KBM-7 (cell line): ENCODE measurements at regions not wholly inside any gene's neighbourhood (a gene's known extent, or its start where the extent isn't known, plus 50 kb on each side); places are given as distances from the start of the nearest gene placed in this dataset.
"Not testable (repeated sequence)": the region's sequence is repeated elsewhere in the genome, so short reads cannot be mapped to it uniquely, and the experiment has no call there.

Experiments
- DNase-seq: peaks from one replicate; pipeline ENCODE4 v3.0.0-alpha.2; 2015
- in situ Hi-C: fragments of 300-500 bp; cut with MboI; formaldehyde crosslinking; loops from 2 replicates; pipeline ENCODE4 v1.14.3; 2020; ENCODE audit warnings: low sequenced_read_pairs, low pct_unique_long_range_greater_than_20kb, mixed read lengths

DNA sequence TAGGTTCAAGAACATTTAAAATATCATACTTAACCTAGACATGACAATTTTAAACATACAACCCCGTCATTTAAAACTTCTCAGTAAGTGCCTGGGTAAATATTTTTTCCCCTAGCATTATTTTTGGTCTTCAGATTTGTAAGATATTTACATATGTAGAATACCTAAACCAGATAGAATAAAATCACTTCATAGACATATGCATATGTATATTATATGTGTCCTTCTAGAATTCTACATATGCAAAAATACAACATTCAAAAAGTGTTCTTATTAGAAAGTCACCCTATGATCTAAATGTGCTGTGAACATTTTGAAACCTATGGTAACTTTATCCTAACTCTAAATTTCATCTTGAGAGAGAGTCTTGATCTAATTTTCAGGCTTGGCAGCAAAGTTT lies 1467.0 kb upstream of the B3GALT2 start:
- DNase-seq, result no peak
- in situ Hi-C loops, result no loop called here

DNA sequence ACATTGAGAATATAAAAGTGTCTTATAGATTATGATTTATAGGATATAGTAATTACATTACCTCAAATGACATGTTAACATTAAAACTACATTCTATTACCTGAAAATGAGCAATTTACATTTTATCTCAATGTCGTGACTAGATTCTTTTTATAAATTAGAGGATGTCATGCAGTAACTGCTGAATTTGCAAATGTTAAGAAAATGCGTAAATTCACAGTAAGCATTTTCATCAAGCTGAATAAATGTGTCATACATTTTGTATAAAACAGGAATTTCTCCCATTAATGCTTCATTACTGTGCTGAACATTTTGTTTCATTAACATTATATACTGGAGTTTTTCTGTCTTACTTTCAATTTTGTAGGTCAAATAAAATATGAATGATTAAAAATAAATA lies 1460.7 kb upstream of the B3GALT2 start:
- DNase-seq, result no peak
- in situ Hi-C loops, result no loop called here

DNA sequence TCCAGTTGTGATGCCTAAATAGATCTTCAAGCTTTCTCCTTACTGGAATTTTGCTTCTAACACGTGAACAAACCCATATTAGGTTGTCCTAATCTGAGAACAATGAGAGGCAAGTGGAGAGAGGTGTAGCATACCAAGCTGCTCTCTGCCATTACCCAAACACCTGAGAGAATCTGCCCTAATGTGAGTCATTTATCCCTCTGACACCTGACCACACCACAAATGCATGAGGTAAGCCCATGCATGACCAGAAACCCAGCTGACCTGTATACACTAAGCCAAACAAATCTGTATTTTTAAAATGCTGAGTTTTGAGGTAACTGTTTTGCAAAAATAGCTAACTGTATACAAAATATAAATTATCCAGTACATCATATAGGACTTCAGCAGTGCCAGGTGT lies 1458.1 kb upstream of the B3GALT2 start:
- in situ Hi-C loops, result no loop called here
- no peak for DNase-seq

DNA sequence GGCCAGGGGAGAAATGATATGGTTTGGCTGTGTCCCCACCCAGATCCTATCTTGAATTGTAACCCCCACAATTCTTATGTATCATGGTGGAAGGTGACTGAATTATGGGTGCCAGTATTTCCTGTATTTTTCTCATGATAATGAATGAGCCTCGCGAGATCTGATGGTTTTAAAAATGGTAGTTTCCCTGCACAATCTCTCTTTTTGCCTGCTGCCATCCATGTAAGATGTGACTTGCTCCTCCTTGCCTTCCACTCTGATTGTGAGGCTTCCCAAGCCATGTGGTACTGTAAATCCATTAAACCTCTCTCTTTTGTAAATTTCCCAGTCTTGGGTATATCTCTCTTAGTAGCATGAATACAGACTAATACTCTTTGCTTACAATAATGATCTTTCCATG lies 1453.9 kb upstream of the B3GALT2 start:
- in situ Hi-C loops, result no loop called here

DNA sequence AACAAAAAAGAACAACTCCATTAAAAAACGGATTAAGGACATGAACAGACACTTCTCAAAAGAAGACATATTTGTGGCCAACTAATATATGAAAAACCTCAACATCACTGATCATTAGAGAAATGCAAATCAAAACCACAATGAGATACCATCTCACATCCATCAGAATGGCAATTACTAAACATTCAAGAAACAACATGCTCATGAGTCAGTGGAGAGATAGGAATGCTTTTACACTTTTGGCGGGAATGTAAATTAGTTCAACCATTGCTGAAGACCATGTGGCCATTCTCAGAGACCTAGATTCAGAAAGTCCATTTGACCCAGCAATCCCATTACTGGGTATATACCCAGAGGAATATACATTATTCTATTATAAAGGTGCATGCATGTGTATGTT lies 1442.6 kb upstream of the B3GALT2 start:
- DNase-seq, result no peak
- in situ Hi-C loops, result no loop called here

More for the DNA sequence above, 1453.9 kb upstream of the B3GALT2 start:
- no peak for DNase-seq

DNA sequence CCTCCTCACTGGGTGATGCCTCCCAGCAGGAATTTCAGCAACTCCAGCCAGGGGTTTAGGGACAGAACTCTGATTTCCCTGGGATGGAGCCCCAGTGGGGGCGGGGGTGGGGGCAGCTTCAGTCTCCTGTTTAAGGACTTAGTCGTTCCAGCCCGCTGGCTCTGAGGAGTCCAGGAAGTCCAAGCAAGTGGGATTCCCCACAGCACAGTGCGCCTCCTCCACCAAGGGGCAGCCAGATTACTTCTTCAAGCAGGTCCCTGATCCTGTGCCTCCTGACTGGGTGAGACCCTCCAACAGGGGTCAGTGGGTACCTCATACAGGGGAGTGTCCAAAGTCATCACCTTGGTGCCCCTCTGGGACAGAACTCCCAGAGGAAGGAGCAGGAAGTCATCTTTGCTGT lies 1438.4 kb upstream of the B3GALT2 start:
- DNase-seq, result no peak
- in situ Hi-C loops, result no loop called here

DNA sequence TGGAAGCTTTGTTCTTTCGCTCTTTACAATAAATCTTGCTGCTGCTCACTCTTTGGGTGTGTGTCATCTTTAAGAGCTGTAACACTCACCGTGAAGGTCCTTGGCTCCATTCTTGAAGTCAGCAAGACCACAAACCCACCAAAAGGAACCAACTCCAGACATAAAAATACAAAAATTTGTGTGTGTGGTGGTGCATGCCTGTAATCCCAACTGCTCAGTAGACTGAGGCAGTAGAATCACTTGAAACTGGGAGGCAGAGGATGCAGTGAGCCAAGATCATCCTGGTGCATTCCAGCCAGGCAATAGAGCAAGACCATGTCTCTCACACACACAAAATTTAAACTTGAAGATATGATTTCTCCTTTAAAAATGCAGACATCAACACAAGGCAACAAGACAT lies 1431.7 kb upstream of the B3GALT2 start:
- no peak for DNase-seq
- in situ Hi-C loops, result no loop called here

DNA sequence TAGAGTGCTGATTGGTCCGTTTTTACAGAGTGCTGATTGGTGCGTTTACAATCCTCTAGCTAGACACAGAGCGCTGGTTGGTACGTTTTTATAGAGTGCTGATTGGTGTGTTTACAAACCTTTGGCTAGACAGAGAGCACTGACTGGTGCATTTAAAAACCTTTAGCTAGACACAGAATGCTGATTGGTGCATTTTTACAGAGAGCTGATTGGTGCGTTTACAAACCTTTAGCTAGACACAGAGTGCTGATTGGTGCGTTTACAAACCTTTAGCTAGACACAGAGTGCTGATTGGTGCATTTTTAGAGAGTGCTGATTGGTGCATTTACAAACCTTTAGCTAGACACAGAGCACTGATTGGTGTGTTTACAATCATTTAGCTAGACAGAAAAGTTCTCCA lies 1430.9 kb upstream of the B3GALT2 start:
- in situ Hi-C loops, DNase-seq: not testable (repeated sequence)

DNA sequence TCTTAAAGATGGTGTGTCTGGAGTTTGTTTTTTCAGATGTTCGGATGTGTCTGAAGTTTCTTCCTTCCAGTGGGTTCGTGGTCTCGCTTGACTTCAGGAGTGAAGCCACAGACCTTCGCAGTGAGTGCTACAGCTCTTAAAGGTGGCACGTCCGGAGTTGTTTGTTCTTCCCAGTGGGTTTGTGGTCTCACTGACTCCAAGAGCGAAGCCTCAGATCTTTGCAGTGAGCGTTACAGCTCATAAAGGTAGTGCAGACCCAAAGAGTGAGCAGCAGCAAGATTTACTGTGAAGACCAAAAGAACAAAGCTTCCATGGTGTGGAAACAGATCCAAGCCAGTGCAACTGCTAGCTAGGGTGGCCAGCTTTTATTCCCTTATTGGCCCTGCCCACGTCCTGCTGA lies 1430.4 kb upstream of the B3GALT2 start:
- in situ Hi-C loops, result no loop called here
- peak; percentile 1 for DNase-seq

DNA sequence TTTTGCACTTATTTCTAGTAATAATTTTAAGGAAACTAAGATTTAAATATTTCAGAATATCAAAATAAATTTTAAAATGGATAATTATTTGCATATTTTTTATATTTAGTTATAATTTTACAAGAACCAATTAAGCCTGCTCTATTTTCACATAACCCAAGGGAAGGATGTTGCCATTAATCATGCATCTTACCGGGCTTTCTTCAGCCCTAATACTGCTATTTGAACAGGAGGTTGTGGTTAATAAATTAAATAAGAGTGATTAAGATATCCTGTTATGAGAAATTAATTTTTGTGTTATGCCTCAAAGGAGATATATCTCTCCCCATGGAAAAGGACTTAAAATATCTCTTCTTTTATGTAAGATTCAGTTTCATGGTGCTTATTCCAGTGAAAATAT lies 1415.8 kb upstream of the B3GALT2 start:
- no peak for DNase-seq
- in situ Hi-C loops, result no loop called here

DNA sequence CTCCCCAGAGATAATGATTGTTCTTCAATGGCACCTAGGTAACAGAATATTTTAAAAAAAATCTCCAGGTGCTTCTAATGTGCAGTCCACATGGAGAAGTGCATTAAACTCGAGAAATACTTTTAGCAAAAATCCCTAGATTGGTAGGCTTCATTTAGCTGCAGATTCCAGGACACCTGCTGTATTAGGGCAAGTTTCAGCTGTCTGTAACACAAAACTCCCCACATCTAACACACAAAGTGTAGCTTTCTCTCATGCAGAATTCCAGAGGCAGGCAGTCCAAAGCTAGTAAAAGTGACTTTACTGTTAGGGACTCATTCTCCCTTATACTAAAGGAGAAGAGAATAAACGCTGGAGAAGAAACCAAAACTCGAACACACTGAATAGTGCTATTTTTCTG lies 1414.3 kb upstream of the B3GALT2 start:
- DNase-seq, result no peak
- in situ Hi-C loops, result no loop called here

DNA sequence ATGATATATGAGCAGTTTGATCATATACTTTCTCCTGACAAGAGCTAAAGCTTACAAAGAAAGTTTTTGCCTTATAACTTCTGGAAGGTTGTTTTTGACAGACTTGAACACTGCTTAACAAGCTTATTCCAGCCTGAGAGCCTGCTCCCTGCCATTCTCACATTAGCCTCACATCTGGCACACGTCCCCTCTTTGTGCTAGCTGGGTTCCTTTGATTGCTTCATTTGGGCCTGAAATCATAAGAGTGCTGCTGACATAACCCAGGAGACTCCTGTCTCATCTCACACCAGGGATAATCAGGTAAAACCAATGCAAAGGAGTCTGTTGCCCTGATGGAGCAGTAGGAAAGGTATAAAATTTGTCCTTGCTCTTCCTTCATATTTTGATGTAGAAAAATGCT lies 1411.7 kb upstream of the B3GALT2 start:
- no peak for DNase-seq

DNA sequence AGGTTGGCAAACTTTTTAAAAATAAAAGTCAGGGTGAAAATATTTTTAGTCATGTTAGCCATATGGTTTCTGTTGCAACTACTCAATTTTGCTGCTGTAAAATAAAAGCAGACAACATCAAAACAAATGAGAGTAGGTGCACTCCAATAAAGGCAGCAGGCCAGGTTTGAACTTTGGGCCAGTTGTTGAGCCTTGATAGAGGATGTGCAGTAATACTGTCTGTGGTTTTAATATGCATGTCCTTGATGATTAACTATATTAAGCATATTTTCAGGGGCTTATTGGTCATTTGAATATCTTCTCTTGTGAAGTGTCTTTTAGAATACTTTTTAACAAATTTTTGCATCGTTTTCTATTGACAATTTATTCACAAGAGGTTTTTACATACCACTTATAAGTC lies 1399.9 kb upstream of the B3GALT2 start:
- no peak for DNase-seq
- in situ Hi-C loops, result no loop called here

More for the DNA sequence above, 1411.7 kb upstream of the B3GALT2 start:
- in situ Hi-C loops, result no loop called here

DNA sequence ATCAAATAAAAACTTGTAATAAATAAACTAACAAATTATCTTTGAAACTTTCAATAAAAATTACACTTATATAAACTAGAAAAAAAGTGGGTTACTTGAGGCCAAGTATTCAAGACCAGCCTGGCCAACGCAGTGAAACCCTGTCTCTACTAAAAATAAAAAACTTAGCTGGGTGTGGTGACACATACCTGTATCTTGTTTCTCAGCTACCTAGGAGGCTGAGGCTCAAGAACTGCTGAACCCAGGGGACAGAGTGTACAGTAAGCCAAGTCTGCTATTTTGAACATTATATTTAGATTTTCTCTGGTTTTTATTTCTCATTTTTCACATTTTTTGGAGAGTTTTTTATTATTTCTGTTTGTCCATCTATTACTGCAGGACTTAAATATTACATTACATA lies 1397.6 kb upstream of the B3GALT2 start:
- in situ Hi-C loops, result no loop called here

DNA sequence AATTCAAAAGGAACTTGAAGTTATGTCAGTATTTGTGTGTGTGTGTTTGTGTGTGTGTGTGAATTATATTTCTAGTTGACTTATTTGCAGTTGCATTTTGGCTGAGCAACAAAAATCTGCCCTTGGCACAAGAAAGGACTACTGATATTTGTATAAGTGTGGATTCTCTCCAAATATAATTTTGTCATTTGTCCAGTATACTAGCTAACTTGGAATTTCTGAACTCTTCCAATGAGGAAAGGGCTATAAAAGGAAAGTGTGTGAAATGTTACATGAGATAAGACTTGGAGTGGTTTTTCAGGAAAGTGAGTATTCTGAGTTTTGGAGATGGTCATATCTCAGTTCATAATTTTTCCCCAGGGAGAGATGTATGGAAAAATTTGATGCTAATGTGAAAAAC lies 1384.1 kb upstream of the B3GALT2 start:
- in situ Hi-C loops, result no loop called here
- DNase-seq, result no peak

More for the DNA sequence above, 1397.6 kb upstream of the B3GALT2 start:
- DNase-seq, result no peak

DNA sequence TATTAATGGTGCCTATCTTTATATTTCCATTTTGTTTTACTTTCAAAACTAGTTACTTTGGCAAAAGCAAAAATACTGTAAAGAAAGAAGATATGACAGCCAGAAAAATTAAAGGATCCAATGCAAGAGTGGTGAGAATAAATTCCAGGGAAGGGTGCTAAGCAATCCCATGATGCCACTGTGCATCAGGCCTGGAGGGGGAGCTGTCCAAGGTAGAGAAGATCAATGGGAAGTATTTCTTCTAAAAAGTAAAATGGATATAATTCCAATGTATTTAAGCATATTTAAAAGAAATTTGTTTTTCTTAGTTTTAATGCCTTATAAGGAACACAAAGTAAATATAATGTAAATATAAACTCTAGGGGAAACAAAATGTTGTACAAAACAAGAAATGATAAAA lies 1382.2 kb upstream of the B3GALT2 start:
- in situ Hi-C loops, result no loop called here
- DNase-seq, result no peak

DNA sequence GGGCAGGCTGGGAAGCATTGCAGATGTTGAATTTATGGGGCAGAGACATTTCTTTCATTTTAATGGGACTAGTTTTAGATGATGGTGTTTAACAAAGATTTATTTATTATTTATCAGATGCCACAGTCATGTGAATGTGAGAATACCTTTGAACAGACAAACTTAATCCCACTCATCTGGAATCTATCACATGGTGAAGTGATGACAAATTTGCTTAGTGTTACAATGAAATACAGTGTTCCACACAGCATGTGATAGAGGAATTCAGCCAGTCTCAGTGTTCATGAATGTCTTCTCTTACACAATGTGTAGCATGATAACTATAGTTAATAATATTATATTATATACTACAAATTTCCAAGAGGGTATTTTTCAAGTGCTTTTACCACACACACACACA lies 1361.7 kb upstream of the B3GALT2 start:
- in situ Hi-C loops, result no loop called here
- no peak for DNase-seq

DNA sequence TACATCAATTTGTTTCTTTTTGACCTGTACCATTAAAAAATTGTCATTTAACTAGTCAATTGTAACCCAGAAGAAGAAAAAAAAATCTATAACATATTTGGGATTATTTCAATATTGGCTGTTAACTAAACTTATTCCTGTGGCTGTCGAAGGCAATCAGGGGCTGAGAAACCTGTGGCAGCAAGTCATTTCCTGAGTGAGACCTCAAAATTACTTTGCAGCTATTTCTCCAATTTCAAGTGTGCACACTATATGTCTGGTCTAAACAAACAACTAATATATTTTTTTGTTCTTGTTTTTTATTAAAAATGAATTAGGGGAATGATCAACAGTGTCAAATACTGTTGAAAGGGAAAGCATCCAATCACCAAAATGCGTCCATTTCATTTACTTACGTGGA lies 1357.6 kb upstream of the B3GALT2 start:
- DNase-seq, result no peak
- in situ Hi-C loops, result no loop called here

DNA sequence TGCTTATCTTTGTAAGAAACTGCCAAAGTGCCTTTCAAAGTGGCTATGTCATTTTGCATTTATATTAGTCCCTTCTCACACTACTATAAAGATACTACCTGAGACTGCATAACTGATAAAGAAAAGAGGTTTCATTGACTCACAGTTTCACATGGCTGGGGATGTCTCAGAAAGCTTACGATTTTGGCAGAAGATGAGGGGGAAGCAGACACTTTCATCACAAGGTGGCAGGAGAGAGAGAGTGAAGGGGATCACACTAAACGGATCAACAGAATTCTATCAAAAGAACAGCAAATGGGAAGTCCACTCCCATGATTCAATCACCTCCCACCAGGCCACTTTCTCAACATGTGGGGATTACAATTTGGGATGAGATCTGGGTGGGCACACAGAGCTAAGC lies 1352.0 kb upstream of the B3GALT2 start:
- DNase-seq, result peak; percentile 34
- in situ Hi-C loops, result no loop called here

DNA sequence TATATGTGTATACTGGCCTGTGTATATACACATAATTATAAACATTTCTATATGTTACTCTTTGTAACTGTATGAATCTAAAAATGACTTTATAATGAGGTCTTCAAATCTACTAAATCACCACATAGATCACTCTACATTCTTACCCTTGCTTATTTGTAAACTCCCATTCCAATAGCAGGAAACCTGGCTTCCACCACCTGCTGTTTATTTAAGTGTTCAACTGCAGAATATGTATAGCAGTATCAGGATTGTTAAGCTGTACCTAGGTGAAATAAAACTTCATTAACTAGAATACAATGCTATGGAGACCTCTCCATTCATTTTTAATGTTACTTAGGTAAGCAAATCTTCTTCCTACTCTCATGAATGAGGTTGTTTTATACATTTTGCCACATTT lies 1351.1 kb upstream of the B3GALT2 start:
- DNase-seq, result no peak
- in situ Hi-C loops, result no loop called here

DNA sequence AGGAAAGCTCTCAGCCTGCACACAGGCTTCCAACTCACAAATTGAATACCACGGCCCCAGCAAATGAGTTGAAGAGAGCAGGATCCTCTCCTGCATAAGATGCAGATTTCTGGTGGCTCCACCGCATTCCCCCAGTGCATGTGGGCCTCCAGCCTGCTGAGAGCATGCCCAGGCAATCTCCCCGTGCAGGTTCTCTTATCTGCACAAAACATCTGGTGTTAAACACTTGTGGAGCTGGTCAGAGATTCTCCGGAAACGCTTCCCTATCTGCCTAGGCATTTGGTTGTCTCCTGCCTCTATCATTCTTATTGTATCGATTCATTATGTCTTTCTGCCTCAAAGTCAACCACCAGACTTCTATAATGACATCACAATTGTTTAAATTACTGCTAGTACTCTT lies 1349.0 kb upstream of the B3GALT2 start:
- peak; percentile 97 for DNase-seq
- in situ Hi-C loops, result no loop called here

DNA sequence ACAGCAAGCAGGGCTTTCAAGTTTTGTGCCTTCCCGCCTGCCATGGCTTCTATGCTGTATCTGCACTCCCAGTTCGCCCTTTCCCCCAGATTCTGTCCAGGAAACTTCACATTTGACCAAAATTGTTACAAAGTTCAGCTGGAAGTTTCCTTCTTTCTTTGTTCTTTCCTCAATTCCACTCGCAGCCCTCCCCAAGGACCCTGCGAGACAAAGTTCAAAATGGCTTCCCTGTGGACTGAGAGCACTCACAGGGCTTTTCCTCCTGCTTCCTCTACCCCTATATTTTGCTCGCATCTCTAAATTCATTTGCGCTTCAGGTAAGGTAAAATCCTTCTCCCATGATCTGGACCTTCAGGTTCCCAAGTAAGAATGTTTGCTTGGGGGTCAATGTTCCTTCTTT lies 1348.4 kb upstream of the B3GALT2 start:
- in situ Hi-C loops, result no loop called here

More for the DNA sequence above, 1348.4 kb upstream of the B3GALT2 start:
- DNase-seq, result no peak
